Gastrocnemius medialis (tissue), 4 donors: ENCODE measurements at regions not wholly inside any gene's neighbourhood (a gene's known extent, or its start where the extent isn't known, plus 50 kb on each side); places are given as distances from the start of the nearest gene placed in this dataset.
A peak's percentile ranks its signal among the peaks of the same experiment; 100 is the strongest.

ENCODE experiments used
- ATAC-seq, 2 donors: fragments of 150-250 bp; one replicate each; pipeline ENCODE4 v1.9.1; 2016
- DNase-seq, 2 donors: peaks; one replicate each; pipeline ENCODE4 v3.0.0-alpha.2; 2019
- H3K27ac ChIP-seq, 4 donors: fragments of 200-600 bp; sonication (generic); 1 replicate in 1 of 4; 2 replicates in 3 of 4; pipeline ENCODE4 v1.5.1; 2016 to 2018; ENCODE audit warnings: mild to moderate bottlenecking in 2 of 4, moderate library complexity in 1 of 4
- H3K27me3 ChIP-seq, 3 donors: fragments of 200-600 bp; sonication (generic) in 2 of 3; 1 replicate in 1 of 3; 2 replicates in 2 of 3; pipeline versions ENCODE4 v1.5.1 to v1.6.0; 2016 to 2019; ENCODE audit warnings: mild to moderate bottlenecking in 1 of 3, moderate library complexity in 1 of 3
- H3K36me3 ChIP-seq, 2 donors: fragments of 200-600 bp; sonication (generic) in 1 of 2; one replicate each; pipeline ENCODE4 v1.5.1; 2017 to 2018
- H3K4me1 ChIP-seq, 2 donors: fragments of 200-600 bp; sonication (generic) in 1 of 2; one replicate each; pipeline ENCODE4 v1.5.1; 2016 to 2017; ENCODE audit warnings: mild to moderate bottlenecking in 2 of 2
- H3K4me3 ChIP-seq, 4 donors: fragments of 200-600 bp; sonication (generic) in 3 of 4; 1 replicate in 1 of 4; 2 replicates in 3 of 4; pipeline ENCODE4 v1.5.1; 2016 to 2019; ENCODE audit warnings: mild to moderate bottlenecking in 2 of 4
- H3K9me3 ChIP-seq, 3 donors: fragments of 200-600 bp; sonication (generic) in 2 of 3; 1 replicate in 1 of 3; 2 replicates in 2 of 3; pipeline ENCODE4 v1.5.1; 2016 to 2019
- POLR2A ChIP-seq, 2 donors: fragments of 450-650 bp; IDR thresholded peaks; one replicate each; pipeline ENCODE4 v1.6.1; 2017; ENCODE audit warnings: antibody characterized with exemption in 2 of 2, mild to moderate bottlenecking in 2 of 2, moderate library complexity in 2 of 2
- in situ Hi-C, 4 donors: fragments of 200-750 bp; cut with MboI; loops; one replicate each; pipeline versions ENCODE4 v1.15.0 to v1.8.0; 2017; ENCODE audit warnings: low sequenced_read_pairs in 4 of 4
- intact Hi-C: fragments of 100-400 bp; cut with DNase I; formaldehyde crosslinking; loops from one replicate; pipeline ENCODE4 v1.15.1; 2023; ENCODE audit warnings: low total_unique reads
- TF ChIP-seq, protein P1 (sequence below), 5 experiments: fragments of 450-650 bp in 3 of 5; fragments of 200-600 bp in 2 of 5; sonication (generic) in 2 of 5; IDR thresholded peaks in 4 of 5; conservative IDR thresholded peaks in 1 of 5; 1 replicate in 4 of 5; 2 replicates in 1 of 5; pipeline ENCODE4 v1.5.1; 2016 to 2019; ENCODE audit warnings: antibody characterized with exemption in 5 of 5, mild to moderate bottlenecking in 3 of 5, moderate library complexity in 3 of 5

DNA sequence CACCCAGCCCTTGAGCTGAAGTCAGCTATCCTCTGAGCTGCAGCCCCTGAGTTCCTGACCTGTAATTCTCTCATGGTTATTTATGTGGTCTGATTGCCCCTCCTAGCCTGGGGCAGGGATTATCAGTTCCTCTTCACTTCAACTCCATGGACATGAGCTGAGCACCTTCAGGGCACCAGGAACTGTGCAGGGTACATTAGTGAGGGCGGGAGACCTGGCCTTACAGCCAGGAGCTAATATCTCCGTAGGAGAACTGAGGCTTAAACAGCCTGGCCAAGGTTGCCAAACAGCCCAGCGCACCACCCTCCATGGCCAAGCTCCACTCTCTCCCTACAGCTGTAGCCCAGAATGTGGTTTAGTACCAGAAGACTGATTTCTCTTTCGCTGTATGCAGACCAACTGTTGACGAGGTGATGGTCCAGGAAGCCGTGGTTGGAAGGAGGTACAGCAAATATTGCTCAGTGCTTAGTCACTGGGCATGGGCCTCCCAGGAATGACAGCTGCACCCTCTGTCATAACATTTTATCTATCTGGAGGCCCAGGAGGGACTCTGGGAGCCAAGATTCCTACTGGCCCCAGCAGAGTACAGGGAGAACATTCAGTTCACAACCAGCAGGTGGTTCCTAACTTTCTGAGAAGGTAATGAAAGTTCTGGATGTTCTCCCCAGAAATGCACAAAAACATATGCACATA, 228.7 kb upstream of the SIX2 start:
- DNase-seq (peak; percentile 92 to 93), ATAC-seq (peak; percentile 87 to 89)
- H3K4me1 ChIP-seq, result peaks cover 40 to 50% of the 10 kb centered on the region in 2 donors
- H3K36me3 ChIP-seq, result no peaks in the 10 kb centered on the region
- in situ Hi-C loops (no loop called here), intact Hi-C loops (loop anchor here (2.0 kb wide), 4 partner anchors 17 to 699 kb away; no protein-coding TSS in a partner anchor)
- no peaks in the 10 kb centered on the region for H3K9me3 ChIP-seq
- peak overlapping the region; percentile 89 to 95 (median 92) for H3K27ac ChIP-seq
- no peaks in the 10 kb centered on the region for H3K27me3 ChIP-seq
- peak; percentile 33 to 44 for TF ChIP-seq POLR2A (IDR thresholded peaks at IDR 0.05)
- TF ChIP-seq, protein P1, sequence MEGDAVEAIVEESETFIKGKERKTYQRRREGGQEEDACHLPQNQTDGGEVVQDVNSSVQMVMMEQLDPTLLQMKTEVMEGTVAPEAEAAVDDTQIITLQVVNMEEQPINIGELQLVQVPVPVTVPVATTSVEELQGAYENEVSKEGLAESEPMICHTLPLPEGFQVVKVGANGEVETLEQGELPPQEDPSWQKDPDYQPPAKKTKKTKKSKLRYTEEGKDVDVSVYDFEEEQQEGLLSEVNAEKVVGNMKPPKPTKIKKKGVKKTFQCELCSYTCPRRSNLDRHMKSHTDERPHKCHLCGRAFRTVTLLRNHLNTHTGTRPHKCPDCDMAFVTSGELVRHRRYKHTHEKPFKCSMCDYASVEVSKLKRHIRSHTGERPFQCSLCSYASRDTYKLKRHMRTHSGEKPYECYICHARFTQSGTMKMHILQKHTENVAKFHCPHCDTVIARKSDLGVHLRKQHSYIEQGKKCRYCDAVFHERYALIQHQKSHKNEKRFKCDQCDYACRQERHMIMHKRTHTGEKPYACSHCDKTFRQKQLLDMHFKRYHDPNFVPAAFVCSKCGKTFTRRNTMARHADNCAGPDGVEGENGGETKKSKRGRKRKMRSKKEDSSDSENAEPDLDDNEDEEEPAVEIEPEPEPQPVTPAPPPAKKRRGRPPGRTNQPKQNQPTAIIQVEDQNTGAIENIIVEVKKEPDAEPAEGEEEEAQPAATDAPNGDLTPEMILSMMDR (IDR thresholded peaks at IDR 0.05 in 4 of 5, conservative IDR thresholded peaks at IDR 0.05 in 1 of 5), result peak; percentile 35 to 62 (median 53)
- peak overlapping the region in 3 of 4 donors; percentile 5 to 30 (median 29) for H3K4me3 ChIP-seq

DNA sequence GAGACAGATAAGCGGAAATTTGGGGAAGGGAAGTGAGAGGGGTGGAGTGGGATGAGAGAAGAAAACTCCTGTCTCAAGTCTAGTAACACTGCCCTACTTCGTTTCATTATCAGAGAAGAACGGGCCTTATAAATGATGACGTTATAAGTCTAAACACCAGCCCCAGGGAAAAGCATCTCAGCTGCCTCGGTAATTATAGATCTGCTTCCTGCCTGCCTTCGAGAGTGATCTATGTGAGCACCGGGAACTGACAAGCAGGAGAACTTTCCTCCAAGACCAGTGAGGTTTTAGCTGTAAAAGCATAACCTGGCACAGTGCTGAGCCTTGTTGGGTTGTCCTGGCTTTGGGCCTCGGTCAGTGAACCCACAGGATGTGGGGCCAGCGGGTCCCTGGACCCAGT, 227.9 kb upstream of the SIX2 start:
- no peak for DNase-seq
- peak in 1 of 2 donors; percentile 6 for ATAC-seq
- no peaks in the 10 kb centered on the region for H3K27me3 ChIP-seq
- in situ Hi-C loops (no loop called here), intact Hi-C loops (no loop called here)
- no peaks in the 10 kb centered on the region for H3K9me3 ChIP-seq
- peaks cover 33 to 43% of the 10 kb centered on the region in 2 donors for H3K4me1 ChIP-seq
- H3K4me3 ChIP-seq, result peak overlapping the region in 3 of 4 donors; percentile 5 to 30 (median 29)
- no peak for TF ChIP-seq POLR2A (IDR thresholded peaks at IDR 0.05)
- TF ChIP-seq, protein P1 (IDR thresholded peaks at IDR 0.05 in 4 of 5, conservative IDR thresholded peaks at IDR 0.05 in 1 of 5), result no peak
- H3K36me3 ChIP-seq, result no peaks in the 10 kb centered on the region
- peak overlapping the region; percentile 89 to 95 (median 92) for H3K27ac ChIP-seq

DNA sequence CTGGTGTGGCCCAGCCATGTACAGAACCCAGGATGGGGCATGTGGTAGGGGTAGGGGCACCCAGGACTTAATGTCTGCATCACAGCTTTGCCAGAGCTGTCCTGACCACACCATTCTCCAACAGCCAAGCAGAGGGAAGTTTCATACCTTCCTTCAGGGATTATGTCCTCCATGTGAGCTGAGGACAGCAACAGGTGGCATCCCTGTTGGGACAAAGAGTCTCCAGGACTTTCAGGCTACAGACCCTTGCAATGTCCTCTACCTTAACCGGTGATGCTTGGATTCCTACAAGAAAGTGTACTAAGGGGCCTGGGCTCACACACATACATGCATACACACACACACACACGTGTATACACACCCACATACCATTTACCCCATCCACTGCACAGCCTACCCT, 227.0 kb upstream of the SIX2 start:
- in situ Hi-C loops, result no loop called here
- no peak overlapping the region for H3K4me3 ChIP-seq
- H3K9me3 ChIP-seq, result no peaks in the 10 kb centered on the region
- DNase-seq (no peak), ATAC-seq (no peak)
- no peaks in the 10 kb centered on the region for H3K36me3 ChIP-seq
- H3K27ac ChIP-seq, result peak overlapping the region in 1 of 4 donors; percentile 95
- TF ChIP-seq, protein P1 (IDR thresholded peaks at IDR 0.05 in 4 of 5, conservative IDR thresholded peaks at IDR 0.05 in 1 of 5), result no peak
- no peak for TF ChIP-seq POLR2A (IDR thresholded peaks at IDR 0.05)
- H3K4me1 ChIP-seq, result peaks cover 25 to 34% of the 10 kb centered on the region in 2 donors
- intact Hi-C loops, result no loop called here
- no peaks in the 10 kb centered on the region for H3K27me3 ChIP-seq

DNA sequence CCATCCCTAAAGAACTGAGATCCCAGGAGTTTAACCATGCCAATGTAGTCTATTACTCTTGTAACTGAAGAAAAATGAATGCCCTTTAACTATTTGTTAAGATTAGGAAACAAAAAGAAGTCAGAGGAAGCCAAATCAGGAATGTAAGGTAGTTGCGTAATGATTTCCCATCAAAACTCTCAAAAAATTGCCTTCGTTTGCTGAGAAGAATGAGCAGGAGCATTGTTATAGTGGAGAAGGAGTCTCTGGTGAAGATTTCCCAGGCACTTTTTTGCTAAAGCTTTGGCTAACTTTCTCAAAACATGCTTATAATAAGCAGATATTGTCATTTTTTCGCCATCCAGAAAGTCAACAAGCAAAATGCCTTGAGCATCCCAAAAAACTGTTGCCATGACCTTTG, 224.0 kb upstream of the SIX2 start:
- no peaks in the 10 kb centered on the region for H3K27me3 ChIP-seq
- no peaks in the 10 kb centered on the region for H3K9me3 ChIP-seq
- intact Hi-C loops (no loop called here), in situ Hi-C loops (no loop called here)
- DNase-seq (no peak), ATAC-seq (no peak)
- peaks cover 20 to 29% of the 10 kb centered on the region in 2 donors for H3K4me1 ChIP-seq
- H3K4me3 ChIP-seq, result no peak overlapping the region
- TF ChIP-seq POLR2A (IDR thresholded peaks at IDR 0.05), result no peak
- TF ChIP-seq, protein P1 (IDR thresholded peaks at IDR 0.05 in 4 of 5, conservative IDR thresholded peaks at IDR 0.05 in 1 of 5), result no peak
- no peak overlapping the region for H3K27ac ChIP-seq
- H3K36me3 ChIP-seq, result no peaks in the 10 kb centered on the region
